CD4-positive, CD25-positive, alpha-beta regulatory T cell (primary cell): ENCODE measurements at regions not wholly inside any gene's neighbourhood (a gene's known extent, or its start where the extent isn't known, plus 50 kb on each side); places are given as distances from the start of the nearest gene placed in this dataset.
A peak's percentile ranks its signal among the peaks of the same experiment; 100 is the strongest.
"Not testable (repeated sequence)": the region's sequence is repeated elsewhere in the genome, so short reads cannot be mapped to it uniquely, and the experiment has no call there.

Experiments
- ATAC-seq, 2 donors: fragments of 150-1000 bp; cut with Tn5 transposase; one replicate each; pipeline ENCODE4 v1.10.0; 2021; ENCODE audit warnings: low read depth in 2 of 2, moderate number of reproducible peaks in 2 of 2, moderate library complexity in 1 of 2
- DNase-seq, 3 donors: peaks; one replicate each; pipeline versions ENCODE4 v3.0.0 to v3.0.0-alpha.2; 2012 to 2022; ENCODE audit warnings: mixed read lengths in 1 of 3
- H3K27ac ChIP-seq: one replicate; pipeline ENCODE4 v1.7.0; 2013; ENCODE audit warnings: mild to moderate bottlenecking, low read length; ENCODE audit not compliant: insufficient read depth, poor library complexity, severe bottlenecking
- H3K27me3 ChIP-seq: one replicate; pipeline ENCODE4 v1.7.0; 2013; ENCODE audit warnings: low read length; ENCODE audit not compliant: control insufficient read depth, insufficient read depth
- H3K36me3 ChIP-seq: one replicate; pipeline ENCODE4 v1.7.0; 2013; ENCODE audit warnings: mild to moderate bottlenecking, low read length, moderate library complexity; ENCODE audit not compliant: control insufficient read depth, insufficient read depth
- H3K4me1 ChIP-seq: 2 replicates; pipeline ENCODE4 v1.7.0; 2013; ENCODE audit warnings: mild to moderate bottlenecking, low read length; ENCODE audit not compliant: insufficient read depth, control insufficient read depth, poor library complexity, severe bottlenecking
- H3K4me3 ChIP-seq: one replicate; pipeline ENCODE4 v1.7.0; 2013; ENCODE audit warnings: low read depth, mild to moderate bottlenecking, low read length, moderate library complexity
- H3K9me3 ChIP-seq, 2 experiments: 1 replicate in 1 of 2; 2 replicates in 1 of 2; pipeline ENCODE4 v1.7.0; 2013; ENCODE audit warnings: low read length in 2 of 2, mild to moderate bottlenecking in 1 of 2, moderate library complexity in 1 of 2; ENCODE audit not compliant: control insufficient read depth in 2 of 2
- H3K27ac Mint-ChIP-seq, 3 donors: one replicate each; pipeline ENCODE4 v1.8.0; 2020 to 2022; ENCODE audit warnings: mild to moderate bottlenecking in 3 of 3, mixed read lengths in 3 of 3, moderate library complexity in 2 of 3
- H3K27me3 Mint-ChIP-seq: one replicate; pipeline ENCODE4 v1.8.0; 2022; ENCODE audit warnings: mild to moderate bottlenecking, mixed read lengths
- H3K36me3 Mint-ChIP-seq: one replicate; pipeline ENCODE4 v1.8.0; 2020; ENCODE audit warnings: mixed read lengths
- H3K4me1 Mint-ChIP-seq, 4 donors: one replicate each; pipeline ENCODE4 v1.8.0; 2020 to 2022; ENCODE audit warnings: mixed read lengths in 4 of 4, mild to moderate bottlenecking in 1 of 4
- H3K4me3 Mint-ChIP-seq, 4 donors: one replicate each; pipeline ENCODE4 v1.8.0; 2020 to 2022; ENCODE audit warnings: mild to moderate bottlenecking in 4 of 4, mixed read lengths in 4 of 4, moderate library complexity in 3 of 4
- H3K9me3 Mint-ChIP-seq, 7 donors: one replicate each; pipeline ENCODE4 v1.8.0; 2020 to 2022; ENCODE audit warnings: mixed read lengths in 7 of 7, mild to moderate bottlenecking in 3 of 7, moderate library complexity in 2 of 7

GRCh38 chr15:24412649-24413048 lies 262.9 kb upstream of the NPAP1 start:
- H3K27ac ChIP-seq, H3K4me1 Mint-ChIP-seq, H3K27me3 Mint-ChIP-seq, ATAC-seq, DNase-seq, H3K4me3 ChIP-seq, H3K27me3 ChIP-seq, H3K36me3 Mint-ChIP-seq, H3K4me1 ChIP-seq, H3K36me3 ChIP-seq, H3K4me3 Mint-ChIP-seq, H3K9me3 ChIP-seq: not testable (repeated sequence)
- Mint-ChIP-seq H3K9me3 (peaks cover 2 to 28% (median 11%) of the 10 kb centered on the region in 7 donors), H3K27ac (peak overlapping the region in 1 of 3 donors; percentile 14)

GRCh38 chr15:24426286-24427054 lies 249.1 kb upstream of the NPAP1 start:
- not testable (repeated sequence) for H3K4me1 Mint-ChIP-seq, H3K4me1 ChIP-seq, H3K27me3 Mint-ChIP-seq, H3K9me3 ChIP-seq, H3K4me3 ChIP-seq, H3K27me3 ChIP-seq, H3K27ac ChIP-seq, H3K36me3 Mint-ChIP-seq, H3K4me3 Mint-ChIP-seq, H3K36me3 ChIP-seq, ATAC-seq, DNase-seq, H3K27ac Mint-ChIP-seq
- peaks cover 0 to 16% (median 6%) of the 10 kb centered on the region in 7 donors for H3K9me3 Mint-ChIP-seq

DNA sequence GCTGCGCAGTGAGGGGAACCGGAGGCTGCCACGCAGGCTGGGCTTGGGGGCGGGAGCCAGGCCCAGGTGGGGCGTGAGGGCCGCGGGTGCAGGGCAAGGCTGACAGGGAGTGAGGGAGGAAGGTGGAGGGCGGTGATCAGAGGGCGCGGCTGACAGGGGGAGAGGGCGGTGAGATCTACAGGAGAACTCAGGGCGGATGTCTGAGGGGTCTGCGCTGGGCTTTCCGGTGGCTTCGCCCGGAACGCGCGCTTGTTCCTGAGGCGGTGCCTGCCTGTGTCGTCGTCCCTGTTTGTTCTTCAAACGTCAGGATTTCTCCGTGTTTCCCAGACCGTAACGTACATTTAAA lies 248.5 kb upstream of the NPAP1 start:
- not testable (repeated sequence) for H3K27me3 ChIP-seq, H3K4me3 Mint-ChIP-seq, H3K27ac ChIP-seq, H3K4me3 ChIP-seq, H3K36me3 ChIP-seq, DNase-seq, ATAC-seq, H3K4me1 ChIP-seq, H3K27ac Mint-ChIP-seq, H3K27me3 Mint-ChIP-seq, H3K4me1 Mint-ChIP-seq, H3K9me3 ChIP-seq, H3K36me3 Mint-ChIP-seq
- peaks cover 0 to 16% (median 5%) of the 10 kb centered on the region in 7 donors for H3K9me3 Mint-ChIP-seq

DNA sequence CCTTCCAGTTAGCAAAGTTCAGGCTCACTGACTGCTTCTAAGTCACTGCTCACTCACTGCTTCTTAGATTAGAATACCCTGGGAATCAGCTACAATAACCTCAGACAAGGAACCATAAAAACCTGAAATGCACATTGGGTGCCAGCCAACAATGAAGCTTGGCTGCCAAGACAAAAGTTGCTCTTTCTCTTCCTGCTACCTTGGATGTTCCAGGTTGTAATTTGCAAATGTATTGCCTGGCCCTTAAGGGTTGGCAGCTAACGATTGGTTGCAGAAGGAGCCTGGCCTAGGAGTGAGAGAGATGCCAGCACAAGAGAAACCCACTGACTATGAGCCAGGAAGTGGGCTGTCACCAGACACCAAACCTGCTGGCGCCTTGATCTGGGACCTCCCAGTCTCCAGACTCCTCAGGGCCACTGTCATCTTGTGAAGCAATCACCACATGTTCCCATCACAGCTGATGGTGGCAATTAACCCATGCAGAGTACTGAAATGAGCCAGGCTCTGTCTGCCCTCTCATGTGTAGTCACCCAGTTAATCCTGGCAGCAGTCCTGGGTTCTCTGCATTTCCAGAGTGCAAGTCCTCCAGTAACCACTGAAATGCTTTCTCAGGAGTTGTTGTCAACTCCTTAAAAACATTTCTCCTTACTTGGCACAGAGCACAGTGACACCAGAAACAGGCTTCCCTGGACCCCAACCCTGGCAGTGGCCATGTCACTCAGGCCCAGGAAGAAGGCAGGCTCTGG lies 240.3 kb upstream of the NPAP1 start:
- not testable (repeated sequence) for H3K4me3 Mint-ChIP-seq, H3K4me1 Mint-ChIP-seq, H3K27ac ChIP-seq, H3K36me3 ChIP-seq, H3K27me3 ChIP-seq, H3K36me3 Mint-ChIP-seq, H3K9me3 ChIP-seq, ATAC-seq, H3K4me3 ChIP-seq, DNase-seq, H3K27me3 Mint-ChIP-seq, H3K4me1 ChIP-seq, H3K27ac Mint-ChIP-seq
- H3K9me3 Mint-ChIP-seq, result peaks cover 0 to 18% (median 5%) of the 10 kb centered on the region in 7 donors

DNA sequence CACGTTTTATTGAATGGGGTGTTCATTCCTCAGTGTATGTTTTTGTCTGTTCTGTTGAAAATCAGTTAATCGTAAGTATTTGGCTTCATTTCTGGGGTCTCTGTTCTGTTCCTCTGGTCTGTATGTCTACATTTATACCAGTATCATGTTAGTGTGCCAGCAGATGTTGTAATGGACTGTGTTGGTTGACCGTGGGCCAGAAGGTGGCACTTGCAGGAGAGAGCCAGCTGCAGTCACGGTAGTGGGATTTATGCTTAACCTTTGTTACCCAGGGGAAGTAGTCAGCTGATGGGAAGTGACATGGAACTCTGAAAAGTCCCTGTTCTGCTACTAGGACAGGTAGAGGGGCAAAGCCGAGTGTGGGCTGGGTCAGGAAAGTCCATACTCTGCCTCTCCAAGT lies 238.3 kb upstream of the NPAP1 start:
- H3K27me3 ChIP-seq, H3K9me3 ChIP-seq, H3K4me1 Mint-ChIP-seq, DNase-seq, H3K27ac Mint-ChIP-seq, H3K27ac ChIP-seq, ATAC-seq, H3K4me3 ChIP-seq, H3K4me1 ChIP-seq, H3K36me3 ChIP-seq, H3K36me3 Mint-ChIP-seq, H3K27me3 Mint-ChIP-seq, H3K4me3 Mint-ChIP-seq: not testable (repeated sequence)
- peaks cover 0 to 18% (median 2%) of the 10 kb centered on the region in 7 donors for H3K9me3 Mint-ChIP-seq

DNA sequence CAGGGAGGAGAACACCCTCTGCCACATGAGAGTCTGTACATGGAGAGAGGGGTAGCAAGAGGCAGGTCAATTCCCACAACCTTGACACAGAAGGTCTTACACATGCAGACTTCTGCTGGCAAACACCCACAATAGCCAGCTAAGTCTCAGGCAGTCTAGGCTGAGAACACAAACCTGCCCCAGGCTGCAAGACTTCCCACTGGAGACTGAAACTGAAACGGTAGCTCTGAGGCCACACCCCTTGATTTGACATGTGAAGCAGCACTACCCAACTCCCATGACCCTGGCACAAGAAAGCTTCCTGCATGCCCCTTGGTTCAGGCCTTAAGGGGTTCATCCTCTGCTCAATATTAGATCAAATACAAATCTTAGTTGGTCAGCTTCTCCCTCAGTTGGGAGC lies 237.8 kb upstream of the NPAP1 start:
- H3K27ac Mint-ChIP-seq, ATAC-seq: not testable (repeated sequence)

GRCh38 chr15:24477107-24478025 lies 198.2 kb upstream of the NPAP1 start:
- not testable (repeated sequence) for H3K9me3 ChIP-seq, H3K36me3 Mint-ChIP-seq, H3K27me3 Mint-ChIP-seq, ATAC-seq, H3K36me3 ChIP-seq, H3K4me1 Mint-ChIP-seq, H3K27ac ChIP-seq, H3K27ac Mint-ChIP-seq, H3K4me3 ChIP-seq, H3K4me3 Mint-ChIP-seq, DNase-seq, H3K4me1 ChIP-seq, H3K27me3 ChIP-seq
- H3K9me3 Mint-ChIP-seq, result peaks cover 2 to 12% (median 6%) of the 10 kb centered on the region in 7 donors

More for the DNA sequence above, 237.8 kb upstream of the NPAP1 start:
- not testable (repeated sequence) for H3K27ac ChIP-seq, H3K9me3 ChIP-seq, H3K36me3 Mint-ChIP-seq, DNase-seq, H3K27me3 Mint-ChIP-seq, H3K4me1 ChIP-seq, H3K36me3 ChIP-seq, H3K4me3 Mint-ChIP-seq, H3K4me1 Mint-ChIP-seq, H3K27me3 ChIP-seq, H3K4me3 ChIP-seq
- peaks cover 0 to 16% (median 1%) of the 10 kb centered on the region in 7 donors for H3K9me3 Mint-ChIP-seq
